HCT116 (cell line): ENCODE measurements at regions not wholly inside any gene's neighbourhood (a gene's known extent, or its start where the extent isn't known, plus 50 kb on each side); places are given as distances from the start of the nearest gene placed in this dataset.

ENCODE experiments used
- CTCF ChIP-seq, 3 experiments: fragments of 200-600 bp in 1 of 3; sonication (generic) in 1 of 3; IDR thresholded peaks in 2 of 3; conservative IDR thresholded peaks in 1 of 3; 2 replicates each; pipeline ENCODE4 v1.5.1; 2012 to 2017; ENCODE audit warnings: low read depth in 2 of 3, low read length in 2 of 3, antibody characterized with exemption in 1 of 3, borderline replicate concordance in 1 of 3, control low read depth in 1 of 3, mild to moderate bottlenecking in 1 of 3, mixed read lengths in 1 of 3, mixed run types in 1 of 3, moderate library complexity in 1 of 3; ENCODE audit not compliant: insufficient read depth in 1 of 3
- ELF1 ChIP-seq: IDR thresholded peaks from 2 replicates; pipeline ENCODE4 v1.6.1; 2012; ENCODE audit warnings: low read depth, borderline replicate concordance
- POLR2A ChIP-seq: IDR thresholded peaks from 2 replicates; pipeline ENCODE4 v1.7.0; 2011; ENCODE audit warnings: borderline replicate concordance; ENCODE audit not compliant: insufficient read depth, insufficient read length; ENCODE audit errors: extremely low read depth
- RAD21 ChIP-seq: IDR thresholded peaks from 2 replicates; pipeline ENCODE4 v1.6.1; 2012; ENCODE audit warnings: low read depth, mild to moderate bottlenecking
- SP1 ChIP-seq: IDR thresholded peaks from 2 replicates; pipeline ENCODE4 v1.6.1; 2012; ENCODE audit warnings: low read depth

DNA sequence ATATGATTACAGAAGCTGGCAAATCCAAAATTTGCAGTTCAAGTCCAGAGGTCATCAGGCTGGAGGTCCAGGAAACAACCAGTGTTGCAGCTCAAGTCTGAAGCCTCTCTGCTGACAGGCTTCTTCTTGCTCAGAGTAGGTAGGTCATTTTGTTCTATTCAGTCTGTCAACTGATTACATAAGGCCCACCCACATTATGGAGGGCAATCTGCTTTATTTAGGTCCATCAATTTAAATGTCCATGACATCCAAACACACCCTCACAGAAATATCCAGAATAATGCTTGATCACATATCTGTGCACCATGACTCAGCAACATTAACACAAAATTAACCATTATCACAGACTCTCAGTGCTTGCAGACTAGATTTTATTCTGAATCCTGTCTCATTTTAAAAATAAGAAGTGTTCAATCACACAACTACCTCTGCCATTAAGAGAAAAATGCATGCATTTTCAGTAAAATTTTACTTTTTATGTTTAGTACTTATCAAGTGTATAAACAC, 759.2 kb upstream of the ADGRB3 start:
- TF ChIP-seq CTCF (IDR thresholded peaks at IDR 0.05 in 2 of 3, conservative IDR thresholded peaks at IDR 0.05 in 1 of 3; ENCODE audit: borderline replicate concordance in 1 of 3, insufficient read depth in 1 of 3, low read depth in 2 of 3, low read length in 2 of 3) (no peak), ELF1 (no peak), POLR2A (no peak), SP1 (no peak), RAD21 (no peak)
